CD4-positive, alpha-beta T cell treated with Interleukin-6 at 100 ng/mL for 8 hours (primary cell): ENCODE measurements at regions not wholly inside any gene's neighbourhood (a gene's known extent, or its start where the extent isn't known, plus 50 kb on each side); places are given as distances from the start of the nearest gene placed in this dataset.
"Not testable (repeated sequence)": the region's sequence is repeated elsewhere in the genome, so short reads cannot be mapped to it uniquely, and the experiment has no call there.

ENCODE experiments used
- DNase-seq: peaks from one replicate; pipeline ENCODE4 v3.0.0-alpha.2; 2020; ENCODE audit warnings: mixed read lengths, low spot score

- DNase-seq = no peak
Observed at GRCh38 chr5:82754759-82755158, 322.4 kb downstream of the TMEM167A start.

- DNase-seq = no peak
Observed at GRCh38 chr5:82754036-82754746, 323.0 kb downstream of the TMEM167A start.

GRCh38 chr5:82753374-82753773 is 323.8 kb downstream of the TMEM167A start:
- no peak for DNase-seq

GRCh38 chr5:82749461-82749820 is 327.8 kb downstream of the TMEM167A start:
- no peak for DNase-seq

GRCh38 chr5:82748688-82749460 is 328.3 kb downstream of the TMEM167A start:
- DNase-seq = no peak

GRCh38 chr5:82747986-82748385 is 329.2 kb downstream of the TMEM167A start:
- no peak for DNase-seq

GRCh38 chr5:82745016-82745415 is 332.2 kb downstream of the TMEM167A start:
- DNase-seq = no peak

GRCh38 chr5:82738681-82739269 is 338.4 kb downstream of the TMEM167A start:
- no peak for DNase-seq

- no peak for DNase-seq
Observed at GRCh38 chr5:82735160-82735789, 341.9 kb downstream of the TMEM167A start.

- no peak for DNase-seq
Observed at GRCh38 chr5:82734347-82734746, 342.8 kb downstream of the TMEM167A start.

- no peak for DNase-seq
Observed at GRCh38 chr5:82730913-82731312, 346.3 kb downstream of the TMEM167A start.

- no peak for DNase-seq
Observed at GRCh38 chr5:82728926-82729702, 348.1 kb downstream of the TMEM167A start.

GRCh38 chr5:82723168-82723567 is 354.0 kb downstream of the TMEM167A start:
- no peak for DNase-seq

- DNase-seq = no peak
Observed at GRCh38 chr5:82721087-82721410, 356.1 kb downstream of the TMEM167A start.

GRCh38 chr5:82720213-82721086 is 356.7 kb downstream of the TMEM167A start:
- no peak for DNase-seq

GRCh38 chr5:82719368-82719767 is 357.8 kb downstream of the TMEM167A start:
- DNase-seq = no peak

GRCh38 chr5:82717738-82718137 is 359.5 kb downstream of the TMEM167A start:
- no peak for DNase-seq

GRCh38 chr5:82714732-82715131 is 362.5 kb downstream of the TMEM167A start:
- DNase-seq = not testable (repeated sequence)

GRCh38 chr5:82713811-82714210 is 363.4 kb downstream of the TMEM167A start:
- no peak for DNase-seq

GRCh38 chr5:82707741-82708140 is 369.5 kb downstream of the TMEM167A start:
- no peak for DNase-seq

- DNase-seq = no peak
Observed at GRCh38 chr5:82704381-82704780, 372.8 kb downstream of the TMEM167A start.
